Central memory CD8-positive, alpha-beta T cell (primary cell): ENCODE measurements at regions not wholly inside any gene's neighbourhood (a gene's known extent, or its start where the extent isn't known, plus 50 kb on each side); places are given as distances from the start of the nearest gene placed in this dataset.

ENCODE experiments used
- ATAC-seq: fragments of 150-1000 bp; cut with Tn5 transposase; replicated peaks from 2 replicates; pipeline ENCODE4 v1.10.0; 2022; ENCODE audit warnings: mild to moderate bottlenecking, moderate FRiP score, moderate number of reproducible peaks; ENCODE audit not compliant: poor library complexity, severe bottlenecking; ENCODE audit errors: extremely low read depth
- DNase-seq, 2 donors: peaks; one replicate each; pipeline ENCODE4 v3.0.0; 2021; ENCODE audit warnings: low spot score in 2 of 2
- H3K27ac Mint-ChIP-seq: one replicate; pipeline ENCODE4 v1.8.0; 2022; ENCODE audit warnings: low read depth, mild to moderate bottlenecking, moderate library complexity, mixed read lengths
- H3K27me3 Mint-ChIP-seq: one replicate; pipeline ENCODE4 v1.8.0; 2022; ENCODE audit warnings: mixed read lengths
- H3K36me3 Mint-ChIP-seq: one replicate; pipeline ENCODE4 v1.8.0; 2022; ENCODE audit warnings: mild to moderate bottlenecking, moderate library complexity, mixed read lengths; ENCODE audit not compliant: insufficient read depth
- H3K4me1 Mint-ChIP-seq: one replicate; pipeline ENCODE4 v1.8.0; 2022; ENCODE audit warnings: mixed read lengths
- H3K4me3 Mint-ChIP-seq: one replicate; pipeline ENCODE4 v1.8.0; 2022; ENCODE audit warnings: mild to moderate bottlenecking, moderate library complexity, mixed read lengths
- H3K9me3 Mint-ChIP-seq: one replicate; pipeline ENCODE4 v1.8.0; 2022; ENCODE audit warnings: mixed read lengths

DNA sequence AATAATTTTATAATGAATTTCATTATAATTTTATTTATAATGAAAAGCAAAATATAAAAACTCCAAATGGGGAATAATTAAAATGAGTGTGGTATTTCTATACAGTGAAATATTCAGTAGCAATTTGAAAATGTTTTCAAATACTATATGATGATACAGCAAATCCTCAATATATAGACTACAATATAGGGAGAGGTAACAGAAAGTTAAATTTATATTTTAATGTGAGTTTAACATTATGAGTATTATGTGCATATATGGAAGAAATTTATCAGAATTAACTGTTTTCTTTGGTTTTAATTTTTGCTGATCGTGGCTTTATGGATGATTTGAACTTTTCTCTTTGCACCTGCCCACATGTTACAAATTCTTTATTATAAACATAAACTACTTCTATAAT is 500.9 kb upstream of the ARRDC3 start:
- Mint-ChIP-seq H3K4me3 (no peak overlapping the region), H3K27me3 (no peaks in the 10 kb centered on the region), H3K36me3 (no peaks in the 10 kb centered on the region)

DNA sequence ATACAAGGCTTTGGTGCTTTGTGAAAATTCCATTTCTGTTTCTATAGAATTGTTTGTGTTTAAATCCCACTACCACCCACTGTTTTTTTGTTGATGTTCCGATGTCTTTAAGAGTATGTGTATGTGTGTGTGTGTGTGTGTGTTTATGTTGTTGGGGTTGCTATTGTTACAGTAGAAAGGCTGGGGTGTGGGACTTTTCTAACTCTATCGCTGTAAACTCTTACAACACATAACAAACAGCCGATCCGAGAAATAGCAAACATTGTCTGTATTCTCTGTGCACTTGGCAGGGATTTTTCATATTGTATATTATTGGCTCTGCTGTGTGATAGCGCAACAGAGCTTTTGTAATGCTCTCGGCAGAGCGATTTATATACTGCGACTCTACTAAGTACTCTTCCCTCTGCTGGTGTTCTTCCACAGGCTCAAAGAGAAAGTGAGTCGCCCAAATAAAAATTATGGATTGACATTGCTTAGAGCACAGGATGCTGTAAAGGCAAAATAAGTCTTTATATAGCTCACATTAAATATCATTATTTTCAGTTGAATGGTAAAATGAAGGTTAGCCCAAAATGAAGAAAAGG is 492.2 kb upstream of the ARRDC3 start:
- Mint-ChIP-seq H3K27ac (no peak overlapping the region), H3K36me3 (no peaks in the 10 kb centered on the region), H3K4me1 (no peaks in the 10 kb centered on the region), H3K27me3 (no peaks in the 10 kb centered on the region), H3K9me3 (peaks cover 23% of the 10 kb centered on the region), H3K4me3 (no peak overlapping the region)
- no peak for ATAC-seq
- no peak for DNase-seq

More for the DNA sequence above, 500.9 kb upstream of the ARRDC3 start:
- H3K9me3 Mint-ChIP-seq: peaks cover 19% of the 10 kb centered on the region
- H3K27ac Mint-ChIP-seq: no peak overlapping the region
- H3K4me1 Mint-ChIP-seq: no peaks in the 10 kb centered on the region
- ATAC-seq (no peak), DNase-seq (no peak)

- Mint-ChIP-seq H3K27me3 (no peaks in the 10 kb centered on the region), H3K36me3 (no peaks in the 10 kb centered on the region), H3K27ac (no peak overlapping the region), H3K4me3 (no peak overlapping the region), H3K4me1 (no peaks in the 10 kb centered on the region), H3K9me3 (peaks cover 12% of the 10 kb centered on the region)
- no peak for ATAC-seq
- no peak for DNase-seq
Observed at GRCh38 chr5:91867799-91868198, 484.7 kb upstream of the ARRDC3 start.

GRCh38 chr5:91865915-91866314 is 482.8 kb upstream of the ARRDC3 start:
- no peak overlapping the region for H3K4me3 Mint-ChIP-seq
- H3K4me1 Mint-ChIP-seq: no peaks in the 10 kb centered on the region
- H3K27ac Mint-ChIP-seq: no peak overlapping the region
- no peaks in the 10 kb centered on the region for H3K27me3 Mint-ChIP-seq
- peaks cover 12% of the 10 kb centered on the region for H3K9me3 Mint-ChIP-seq
- ATAC-seq: no peak
- DNase-seq: no peak
- no peaks in the 10 kb centered on the region for H3K36me3 Mint-ChIP-seq

GRCh38 chr5:91864962-91865361 is 481.8 kb upstream of the ARRDC3 start:
- Mint-ChIP-seq H3K27ac (no peak overlapping the region), H3K4me1 (no peaks in the 10 kb centered on the region), H3K27me3 (no peaks in the 10 kb centered on the region), H3K9me3 (peaks cover 12% of the 10 kb centered on the region), H3K4me3 (no peak overlapping the region), H3K36me3 (no peaks in the 10 kb centered on the region)
- DNase-seq (no peak), ATAC-seq (no peak)

DNA sequence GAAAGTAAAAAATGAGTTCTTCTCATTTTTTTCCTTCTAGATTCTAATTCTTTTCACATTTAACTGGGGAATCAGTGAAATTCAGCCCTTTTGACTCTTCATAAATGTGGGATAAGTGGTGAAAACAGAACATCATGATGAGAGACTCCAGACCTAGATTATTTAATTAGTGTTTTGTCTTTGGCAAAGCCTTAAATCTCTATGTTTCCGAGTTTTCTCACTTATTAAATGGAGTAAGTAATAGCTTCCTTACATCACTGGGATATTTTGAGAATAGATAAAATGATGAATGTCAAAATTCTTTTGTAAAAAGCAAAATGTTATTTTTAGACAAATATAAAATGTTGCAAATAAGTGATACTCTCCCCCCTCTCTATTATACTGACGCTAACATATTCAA is 468.6 kb upstream of the ARRDC3 start:
- Mint-ChIP-seq H3K27ac (no peak overlapping the region), H3K36me3 (no peaks in the 10 kb centered on the region), H3K4me3 (no peak overlapping the region), H3K4me1 (no peaks in the 10 kb centered on the region), H3K27me3 (no peaks in the 10 kb centered on the region), H3K9me3 (no peaks in the 10 kb centered on the region)
- ATAC-seq: no peak
- DNase-seq: no peak

GRCh38 chr5:91850031-91850430 is 466.9 kb upstream of the ARRDC3 start:
- no peak overlapping the region for H3K4me3 Mint-ChIP-seq
- no peaks in the 10 kb centered on the region for H3K9me3 Mint-ChIP-seq
- H3K36me3 Mint-ChIP-seq: no peaks in the 10 kb centered on the region
- H3K27me3 Mint-ChIP-seq: no peaks in the 10 kb centered on the region
- H3K4me1 Mint-ChIP-seq: no peaks in the 10 kb centered on the region
- no peak for ATAC-seq
- no peak overlapping the region for H3K27ac Mint-ChIP-seq
- DNase-seq: no peak

DNA sequence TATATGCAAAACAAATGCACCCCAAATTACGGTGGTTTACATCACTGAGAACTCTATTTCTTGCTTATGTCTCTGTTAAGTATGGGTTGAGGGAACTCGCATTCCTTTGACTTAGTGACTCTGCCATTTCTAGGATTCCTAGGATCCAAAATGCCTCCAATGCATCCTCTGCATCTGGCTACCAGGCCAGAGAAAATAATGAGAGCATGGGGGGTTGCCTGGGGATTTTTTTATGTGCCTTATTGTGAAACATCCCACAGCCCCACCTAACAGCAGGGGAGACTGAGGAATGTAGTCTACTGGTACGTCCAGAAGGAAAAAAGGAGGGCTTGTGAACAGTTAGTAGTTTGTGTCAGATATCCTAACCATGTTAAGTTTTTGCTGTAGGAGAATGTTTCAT is 466.0 kb upstream of the ARRDC3 start:
- Mint-ChIP-seq H3K27ac (no peak overlapping the region), H3K9me3 (no peaks in the 10 kb centered on the region), H3K27me3 (no peaks in the 10 kb centered on the region), H3K36me3 (no peaks in the 10 kb centered on the region), H3K4me3 (no peak overlapping the region), H3K4me1 (no peaks in the 10 kb centered on the region)
- DNase-seq (no peak), ATAC-seq (no peak)

DNA sequence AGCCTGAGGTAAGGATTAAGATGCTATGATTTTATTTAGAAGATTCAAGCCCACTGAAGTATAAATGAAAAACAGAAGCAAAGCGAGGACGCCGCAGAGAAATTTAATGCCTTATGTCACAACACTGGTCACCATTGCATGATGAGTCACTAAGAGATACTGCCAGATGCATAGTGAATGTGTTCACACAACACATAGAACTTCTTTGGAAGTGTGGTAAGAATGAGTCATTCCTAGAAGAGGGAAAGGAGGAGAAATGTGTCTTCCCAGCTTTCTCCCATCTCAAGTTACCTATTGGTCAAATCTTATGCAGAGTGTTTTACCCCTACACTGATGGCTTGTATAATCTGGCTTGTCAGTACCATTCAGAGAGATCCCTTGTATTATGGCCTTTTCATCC is 465.3 kb upstream of the ARRDC3 start:
- no peak overlapping the region for H3K4me3 Mint-ChIP-seq
- no peaks in the 10 kb centered on the region for H3K4me1 Mint-ChIP-seq
- H3K9me3 Mint-ChIP-seq: no peaks in the 10 kb centered on the region
- H3K36me3 Mint-ChIP-seq: no peaks in the 10 kb centered on the region
- ATAC-seq: no peak
- no peaks in the 10 kb centered on the region for H3K27me3 Mint-ChIP-seq
- no peak for DNase-seq
- H3K27ac Mint-ChIP-seq: no peak overlapping the region

DNA sequence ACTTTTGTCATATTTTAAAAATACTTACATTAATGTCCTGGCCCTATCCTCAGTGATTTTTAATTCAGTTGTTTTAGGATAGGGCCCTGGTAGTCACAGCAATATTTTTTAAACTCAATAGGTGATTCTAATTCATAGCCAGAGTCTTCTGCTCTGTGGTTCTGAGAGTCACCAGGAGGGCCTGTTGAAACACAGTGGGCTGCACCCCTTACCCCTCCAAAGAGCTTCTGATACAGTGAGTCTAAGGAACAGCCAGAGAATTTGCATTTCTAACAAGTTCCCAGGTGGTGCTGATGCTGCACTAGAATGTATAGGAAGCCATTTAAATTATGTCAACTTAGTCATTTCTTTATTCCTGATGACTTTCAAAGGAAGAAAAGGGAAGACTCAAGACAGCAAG is 458.3 kb upstream of the ARRDC3 start:
- Mint-ChIP-seq H3K27ac (no peak overlapping the region), H3K4me3 (no peak overlapping the region), H3K4me1 (no peaks in the 10 kb centered on the region), H3K9me3 (peaks cover 13% of the 10 kb centered on the region), H3K27me3 (no peaks in the 10 kb centered on the region), H3K36me3 (no peaks in the 10 kb centered on the region)
- DNase-seq (no peak), ATAC-seq (no peak)

DNA sequence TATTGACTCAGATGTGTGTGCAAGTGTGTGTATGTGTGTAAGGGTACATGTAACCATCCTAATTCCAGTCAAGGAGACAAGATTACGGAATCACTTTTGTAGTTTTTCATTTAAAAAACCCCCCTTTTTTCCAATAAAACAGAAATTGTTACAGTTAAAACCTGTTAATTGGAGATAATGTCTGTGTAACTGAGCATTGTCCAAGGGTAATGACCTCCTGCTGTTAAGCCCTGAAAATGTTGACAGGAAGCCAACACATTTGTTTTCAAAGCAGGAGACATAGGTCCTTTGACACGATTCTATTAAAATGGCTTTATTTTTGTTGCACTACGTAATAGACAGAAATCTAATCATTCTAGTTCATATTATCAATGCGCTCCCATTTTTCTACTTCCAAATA is 457.3 kb upstream of the ARRDC3 start:
- DNase-seq (no peak), ATAC-seq (no peak)
- Mint-ChIP-seq H3K27me3 (no peaks in the 10 kb centered on the region), H3K4me3 (no peak overlapping the region), H3K9me3 (peaks cover 14% of the 10 kb centered on the region), H3K36me3 (no peaks in the 10 kb centered on the region), H3K27ac (no peak overlapping the region), H3K4me1 (no peaks in the 10 kb centered on the region)

DNA sequence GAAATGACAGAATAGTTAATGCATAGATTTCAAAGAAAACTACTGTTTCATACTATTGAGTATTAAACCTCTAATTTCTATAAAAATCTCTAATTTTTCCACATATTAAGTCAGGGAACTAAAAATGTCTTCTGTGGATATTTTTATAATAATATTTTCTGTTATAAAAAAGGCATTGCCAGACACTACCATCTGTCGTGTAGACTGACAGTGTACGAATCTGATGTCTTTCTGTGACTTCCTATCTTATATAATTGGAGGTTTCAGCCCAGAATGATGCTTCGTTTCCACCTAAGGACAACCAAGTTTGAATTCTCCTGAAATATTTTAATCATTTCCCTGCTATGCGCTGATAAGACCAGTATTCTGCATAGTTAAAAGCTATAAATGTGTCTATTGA is 456.6 kb upstream of the ARRDC3 start:
- H3K36me3 Mint-ChIP-seq: no peaks in the 10 kb centered on the region
- no peaks in the 10 kb centered on the region for H3K27me3 Mint-ChIP-seq
- no peak overlapping the region for H3K4me3 Mint-ChIP-seq
- H3K27ac Mint-ChIP-seq: no peak overlapping the region
- H3K9me3 Mint-ChIP-seq: peaks cover 20% of the 10 kb centered on the region
- no peaks in the 10 kb centered on the region for H3K4me1 Mint-ChIP-seq
- no peak for DNase-seq
- no peak for ATAC-seq

GRCh38 chr5:91839233-91839632 is 456.1 kb upstream of the ARRDC3 start:
- Mint-ChIP-seq H3K27me3 (no peaks in the 10 kb centered on the region), H3K9me3 (peaks cover 20% of the 10 kb centered on the region), H3K4me1 (no peaks in the 10 kb centered on the region), H3K27ac (no peak overlapping the region), H3K4me3 (no peak overlapping the region), H3K36me3 (no peaks in the 10 kb centered on the region)
- no peak for DNase-seq
- no peak for ATAC-seq
